ENCODE measurements at regions not wholly inside any gene's neighbourhood (a gene's known extent, or its start where the extent isn't known, plus 50 kb on each side); places are given as distances from the start of the nearest gene placed in this dataset.

- H3K27ac ChIP-seq (ENCODE audit: low read depth in 1 of 2, low read length in 2 of 2) = no peak overlapping the region
- no peak for DNase-seq (ENCODE audit: low spot score)
- no peak overlapping the region for H3K9ac ChIP-seq (ENCODE audit: low read depth in 1 of 2, low read length in 2 of 2)
- TF ChIP-seq ZBTB33 (IDR thresholded peaks at IDR 0.05) = no peak
- TF ChIP-seq YY1 (IDR thresholded peaks at IDR 0.05) = no peak
- no peak for TF ChIP-seq RXRA (IDR thresholded peaks at IDR 0.05)
- TF ChIP-seq FOXA1 (IDR thresholded peaks at IDR 0.05) = no peak
- no peak for TF ChIP-seq GABPA (IDR thresholded peaks at IDR 0.05 in 1 of 2, conservative IDR thresholded peaks at IDR 0.05 in 1 of 2)
- no peak for TF ChIP-seq HNF4A (conservative IDR thresholded peaks at IDR 0.05)
- no peak for TF ChIP-seq CTCF (IDR thresholded peaks at IDR 0.05; ENCODE audit: low read depth, low read length, missing input control)
- peaks cover 0 to 2% (median 0%) of the 10 kb centered on the region in 4 donors for H3K9me3 ChIP-seq (ENCODE audit: control insufficient read depth in 4 of 4, low read length in 3 of 4)
- H3K36me3 ChIP-seq (ENCODE audit: control insufficient read depth in 4 of 4, insufficient read depth in 3 of 4, low read depth in 1 of 4, low read length in 3 of 4) = no peaks in the 10 kb centered on the region
- H3K27me3 ChIP-seq (ENCODE audit: control insufficient read depth in 4 of 4, insufficient read depth in 4 of 4, low read length in 3 of 4) = peaks cover 0 to 9% (median 2%) of the 10 kb centered on the region in 4 donors
- WGBS = 52% methylated on average over 2 of the region's 2 CpGs
- H3K4me3 ChIP-seq (ENCODE audit: low read depth in 1 of 3, low read length in 3 of 3) = no peak overlapping the region
- H3K4me1 ChIP-seq (ENCODE audit: control insufficient read depth in 4 of 4, insufficient read depth in 4 of 4, low read length in 3 of 4) = no peaks in the 10 kb centered on the region
These were observed 208.4 kb upstream of the WSB1 start for GRCh38 chr17:27085517-27085916.

GRCh38 chr17:27086526-27086925, 207.4 kb upstream of the WSB1 start:
- Histone ChIP-seq H3K27ac (ENCODE audit: low read depth in 1 of 2, low read length in 2 of 2) (no peak overlapping the region), H3K9ac (ENCODE audit: low read depth in 1 of 2, low read length in 2 of 2) (no peak overlapping the region), H3K9me3 (ENCODE audit: control insufficient read depth in 4 of 4, low read length in 3 of 4) (peaks cover 0 to 2% (median 0%) of the 10 kb centered on the region in 4 donors), H3K27me3 (ENCODE audit: control insufficient read depth in 4 of 4, insufficient read depth in 4 of 4, low read length in 3 of 4) (peaks cover 0 to 11% (median 2%) of the 10 kb centered on the region in 4 donors), H3K4me1 (ENCODE audit: control insufficient read depth in 4 of 4, insufficient read depth in 4 of 4, low read length in 3 of 4) (no peaks in the 10 kb centered on the region), H3K4me3 (ENCODE audit: low read depth in 1 of 3, low read length in 3 of 3) (no peak overlapping the region), H3K36me3 (ENCODE audit: control insufficient read depth in 4 of 4, insufficient read depth in 3 of 4, low read depth in 1 of 4, low read length in 3 of 4) (no peaks in the 10 kb centered on the region)
- TF ChIP-seq YY1 (IDR thresholded peaks at IDR 0.05) (no peak), ZBTB33 (IDR thresholded peaks at IDR 0.05) (no peak), MAX (IDR thresholded peaks at IDR 0.05) (no peak), SP1 (IDR thresholded peaks at IDR 0.05) (no peak), RAD21 (IDR thresholded peaks at IDR 0.05) (no peak), EGR1 (IDR thresholded peaks at IDR 0.05; ENCODE audit: low read depth in 2 of 2) (no peak), ATF3 (IDR thresholded peaks at IDR 0.05) (no peak), FOXA1 (IDR thresholded peaks at IDR 0.05) (no peak), RXRA (IDR thresholded peaks at IDR 0.05) (no peak), HNF4G (IDR thresholded peaks at IDR 0.05) (no peak), FOXA2 (IDR thresholded peaks at IDR 0.05) (no peak), GABPA (IDR thresholded peaks at IDR 0.05 in 1 of 2, conservative IDR thresholded peaks at IDR 0.05 in 1 of 2) (no peak)
- WGBS = 55% methylated on average over 4 of the region's 4 CpGs
- DNase-seq (ENCODE audit: low spot score) = no peak

All from liver (tissue), 8 donors.